Transverse colon (tissue), 4 donors: ENCODE measurements at regions not wholly inside any gene's neighbourhood (a gene's known extent, or its start where the extent isn't known, plus 50 kb on each side); places are given as distances from the start of the nearest gene placed in this dataset.

Experiments
- EP300 ChIP-seq: sonication (generic); formaldehyde crosslinking; IDR thresholded peaks from one replicate; pipeline ENCODE4 v1.6.1; 2017; ENCODE audit warnings: antibody characterized with exemption, low read depth
- POLR2A ChIP-seq: fragments of 450-650 bp; IDR thresholded peaks from one replicate; pipeline ENCODE4 v1.6.1; 2016; ENCODE audit warnings: antibody characterized with exemption, mild to moderate bottlenecking, moderate library complexity
- POLR2AphosphoS5 ChIP-seq, 3 donors: sonication (generic); formaldehyde crosslinking; IDR thresholded peaks; one replicate each; pipeline ENCODE4 v1.6.1; 2016; ENCODE audit warnings: antibody characterized with exemption in 3 of 3
- TF ChIP-seq, protein P1 (sequence below), 5 experiments: fragments of 200-600 bp in 3 of 5; fragments of 450-650 bp in 2 of 5; sonication (generic) in 3 of 5; IDR thresholded peaks; 1 replicate in 2 of 5; 2 replicates in 3 of 5; pipeline ENCODE4 v1.5.1; 2016 to 2017; ENCODE audit warnings: antibody characterized with exemption in 5 of 5, inconsistent platforms in 3 of 5, mild to moderate bottlenecking in 2 of 5, moderate library complexity in 1 of 5

DNA sequence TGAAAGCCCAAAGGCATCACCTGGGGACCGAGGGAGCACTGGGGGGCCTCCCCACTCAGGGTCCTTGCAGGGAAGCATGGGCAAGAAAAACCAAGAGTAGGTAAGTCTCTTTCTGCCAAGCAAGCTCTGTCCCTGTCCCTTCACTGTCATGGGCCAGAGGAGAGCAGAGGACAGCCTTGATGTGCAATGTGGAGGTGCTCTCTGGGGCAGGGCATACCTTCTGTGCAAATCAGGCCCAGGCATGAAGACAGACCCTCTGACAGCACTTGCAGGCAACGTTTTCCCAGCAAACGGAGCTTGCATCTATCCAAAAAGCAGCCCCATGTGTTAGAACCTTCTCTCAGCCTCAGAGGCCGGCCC, 192.5 kb upstream of the PWP1 start:
- TF ChIP-seq POLR2A = no peak
- TF ChIP-seq, protein P1, sequence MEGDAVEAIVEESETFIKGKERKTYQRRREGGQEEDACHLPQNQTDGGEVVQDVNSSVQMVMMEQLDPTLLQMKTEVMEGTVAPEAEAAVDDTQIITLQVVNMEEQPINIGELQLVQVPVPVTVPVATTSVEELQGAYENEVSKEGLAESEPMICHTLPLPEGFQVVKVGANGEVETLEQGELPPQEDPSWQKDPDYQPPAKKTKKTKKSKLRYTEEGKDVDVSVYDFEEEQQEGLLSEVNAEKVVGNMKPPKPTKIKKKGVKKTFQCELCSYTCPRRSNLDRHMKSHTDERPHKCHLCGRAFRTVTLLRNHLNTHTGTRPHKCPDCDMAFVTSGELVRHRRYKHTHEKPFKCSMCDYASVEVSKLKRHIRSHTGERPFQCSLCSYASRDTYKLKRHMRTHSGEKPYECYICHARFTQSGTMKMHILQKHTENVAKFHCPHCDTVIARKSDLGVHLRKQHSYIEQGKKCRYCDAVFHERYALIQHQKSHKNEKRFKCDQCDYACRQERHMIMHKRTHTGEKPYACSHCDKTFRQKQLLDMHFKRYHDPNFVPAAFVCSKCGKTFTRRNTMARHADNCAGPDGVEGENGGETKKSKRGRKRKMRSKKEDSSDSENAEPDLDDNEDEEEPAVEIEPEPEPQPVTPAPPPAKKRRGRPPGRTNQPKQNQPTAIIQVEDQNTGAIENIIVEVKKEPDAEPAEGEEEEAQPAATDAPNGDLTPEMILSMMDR (IDR thresholded peaks at IDR 0.05) = no peak
- TF ChIP-seq POLR2AphosphoS5 (IDR thresholded peaks at IDR 0.05) = no peak
- TF ChIP-seq EP300 = no peak
